Astrocyte of the spinal cord (primary cell): ENCODE measurements at regions not wholly inside any gene's neighbourhood (a gene's known extent, or its start where the extent isn't known, plus 50 kb on each side); places are given as distances from the start of the nearest gene placed in this dataset.
A peak's percentile ranks its signal among the peaks of the same experiment; 100 is the strongest.

Experiments
- DNase-seq: peaks from one replicate; pipeline ENCODE4 v3.0.0; 2011; ENCODE audit warnings: low read depth, low spot score
- H3K4me3 ChIP-seq: 2 replicates; pipeline ENCODE4 v1.5.1; 2011; ENCODE audit warnings: low read depth, mild to moderate bottlenecking, low read length, moderate library complexity
- CTCF ChIP-seq: IDR thresholded peaks from 2 replicates; pipeline ENCODE4 v1.5.1; 2012; ENCODE audit warnings: low read depth, mild to moderate bottlenecking, low read length, inconsistent platforms
- in situ Hi-C: cut with HindIII; loops from 2 replicates; pipeline ENCODE4 v1.10.0; 2017; ENCODE audit warnings: low sequenced_read_pairs

- TF ChIP-seq CTCF, result no peak
- in situ Hi-C loops, result no loop called here
- no peak for DNase-seq
- H3K4me3 ChIP-seq, result no peak overlapping the region
Measured at GRCh38 chr3:182366746-182367145, 426.6 kb upstream of the ATP11B start.

- in situ Hi-C loops, result no loop called here
- TF ChIP-seq CTCF, result no peak
- DNase-seq, result no peak
- H3K4me3 ChIP-seq, result no peak overlapping the region
Measured at GRCh38 chr3:182369861-182370260, 423.4 kb upstream of the ATP11B start.

GRCh38 chr3:182370949-182371348 lies 422.4 kb upstream of the ATP11B start:
- in situ Hi-C loops, result no loop called here
- H3K4me3 ChIP-seq, result no peak overlapping the region
- TF ChIP-seq CTCF, result no peak
- DNase-seq, result peak; percentile 80

- in situ Hi-C loops, result no loop called here
- no peak for DNase-seq
- no peak for TF ChIP-seq CTCF
- H3K4me3 ChIP-seq, result no peak overlapping the region
Measured at GRCh38 chr3:182375916-182376315, 417.4 kb upstream of the ATP11B start.

GRCh38 chr3:182382112-182382857 lies 411.0 kb upstream of the ATP11B start:
- TF ChIP-seq CTCF, result no peak
- DNase-seq, result no peak
- no peak overlapping the region for H3K4me3 ChIP-seq
- in situ Hi-C loops, result no loop called here

- no peak overlapping the region for H3K4me3 ChIP-seq
- DNase-seq, result peak; percentile 63
- in situ Hi-C loops, result no loop called here
- TF ChIP-seq CTCF, result no peak
Measured at GRCh38 chr3:182384221-182384620, 409.1 kb upstream of the ATP11B start.
